SK-N-SH (cell line): ENCODE measurements at regions not wholly inside any gene's neighbourhood (a gene's known extent, or its start where the extent isn't known, plus 50 kb on each side); places are given as distances from the start of the nearest gene placed in this dataset.

Experiments used
- CTCF ChIA-PET: fragments of 300-600, 350-600 bp; formaldehyde crosslinking; extraction: SDS; loops from one replicate; lab custom pipeline; 2021; lab: Yijun Ruan, JAX
- POLR2A ChIA-PET: fragments of 350-600 bp; sonication (Branson Sonifier 250); formaldehyde crosslinking; extraction: SDS; loops from one replicate; lab custom pipeline; 2020; ENCODE audit warnings: antibody characterized with exemption, inconsistent platforms; lab: Yijun Ruan, JAX
- DNase-seq: peaks from one replicate; pipeline ENCODE4 v3.0.0; 2012
- H2AFZ ChIP-seq: fragments of 200-600 bp; sonication (generic); 2 replicates; pipeline ENCODE4 v1.8.1; 2016; ENCODE audit warnings: antibody characterized with exemption, mild to moderate bottlenecking, low read depth
- H3F3A ChIP-seq: fragments of 200-600 bp; sonication (generic); replicated peaks from 2 replicates; pipeline ENCODE3; 2016; ENCODE audit warnings: antibody characterized with exemption, mild to moderate bottlenecking; ENCODE audit not compliant: insufficient read depth
- H3K27ac ChIP-seq, 2 experiments: fragments of 200-500 bp in 1 of 2; fragments of 200-600 bp in 1 of 2; sonication (Bioruptor generic) in 1 of 2; sonication (generic), shearing (Covaris generic) in 1 of 2; 2 replicates each; pipeline versions ENCODE4 v1.5.1 to v1.6.1; 2014 to 2016; ENCODE audit warnings: low read depth in 2 of 2, inconsistent platforms in 1 of 2, low read length in 1 of 2, mild to moderate bottlenecking in 1 of 2, mixed read lengths in 1 of 2
- H3K27me3 ChIP-seq: fragments of 200-600 bp; sonication (generic), shearing (Covaris generic); 2 replicates; pipeline ENCODE4 v1.6.1; 2016; ENCODE audit warnings: mixed run types; ENCODE audit not compliant: insufficient read depth
- H3K36me3 ChIP-seq, 2 experiments: fragments of 200-500 bp in 1 of 2; fragments of 200-600 bp in 1 of 2; sonication (Bioruptor generic) in 1 of 2; sonication (generic) in 1 of 2; replicated peaks in 1 of 2; 2 replicates each; pipeline versions ENCODE3 to v1.5.1; 2014 to 2016; ENCODE audit warnings: low read length in 1 of 2, mild to moderate bottlenecking in 1 of 2; ENCODE audit not compliant: insufficient read depth in 2 of 2, control insufficient read depth in 1 of 2
- H3K4me1 ChIP-seq, 2 experiments: fragments of 200-500 bp in 1 of 2; fragments of 200-600 bp in 1 of 2; sonication (Bioruptor generic) in 1 of 2; sonication (generic), shearing (Covaris generic) in 1 of 2; 2 replicates each; pipeline versions ENCODE4 v1.5.1 to v1.6.1; 2014 to 2016; ENCODE audit warnings: low read depth in 1 of 2, low read length in 1 of 2, mixed run types in 1 of 2; ENCODE audit not compliant: insufficient read depth in 2 of 2, control insufficient read depth in 1 of 2
- H3K4me2 ChIP-seq: fragments of 200-600 bp; sonication (generic), shearing (Covaris generic); 2 replicates; pipeline ENCODE4 v1.6.1; 2017; ENCODE audit warnings: mixed run types
- H3K4me3 ChIP-seq, 2 experiments: fragments of 200-500 bp in 1 of 2; fragments of 200-600 bp in 1 of 2; sonication (Bioruptor generic) in 1 of 2; sonication (generic), shearing (Covaris generic) in 1 of 2; 2 replicates each; pipeline versions ENCODE4 v1.5.1 to v1.8.1; 2014 to 2016; ENCODE audit warnings: low read depth in 2 of 2, inconsistent platforms in 1 of 2, low read length in 1 of 2, mild to moderate bottlenecking in 1 of 2, mixed read lengths in 1 of 2, moderate library complexity in 1 of 2
- H3K79me2 ChIP-seq: fragments of 200-600 bp; sonication (generic); 2 replicates; pipeline ENCODE4 v1.8.1; 2017; ENCODE audit warnings: mild to moderate bottlenecking; ENCODE audit not compliant: insufficient read depth
- H3K9ac ChIP-seq: fragments of 200-600 bp; sonication (generic); 2 replicates; pipeline ENCODE4 v1.6.1; 2017; ENCODE audit warnings: mixed run types
- H3K9me2 ChIP-seq: fragments of 200-600 bp; sonication (generic); 2 replicates; pipeline ENCODE4 v1.6.1; 2017; ENCODE audit warnings: mixed run types
- H3K9me3 ChIP-seq: fragments of 200-600 bp; sonication (generic); 2 replicates; pipeline ENCODE4 v1.6.1; 2017; ENCODE audit warnings: mixed run types, mild to moderate bottlenecking, moderate library complexity
- H4K20me1 ChIP-seq: fragments of 200-600 bp; sonication (generic); 2 replicates; pipeline ENCODE4 v1.6.1; 2017; ENCODE audit warnings: mild to moderate bottlenecking, mixed run types; ENCODE audit not compliant: insufficient read depth
- ELF1 ChIP-seq: IDR thresholded peaks from 2 replicates; pipeline ENCODE4 v1.4.0; 2012
- GABPA ChIP-seq: IDR thresholded peaks from 2 replicates; pipeline ENCODE4 v1.4.0; 2012; ENCODE audit warnings: low read depth, mild to moderate bottlenecking
- GATA2 ChIP-seq: sonication (generic); formaldehyde crosslinking; IDR thresholded peaks from 2 replicates; pipeline ENCODE4 v1.5.0; 2020; ENCODE audit warnings: mild to moderate bottlenecking, missing genetic modification reagents
- RCOR1 ChIP-seq: fragments of 150-350 bp; IDR thresholded peaks from 2 replicates; pipeline ENCODE4 v1.6.1; 2017; ENCODE audit warnings: antibody characterized with exemption, low read length
- RFX5 ChIP-seq: IDR thresholded peaks from 2 replicates; pipeline ENCODE4 v1.6.1; 2012; ENCODE audit warnings: mild to moderate bottlenecking, improper control_type of control experiment, low read length
- RXRA ChIP-seq: IDR thresholded peaks from 2 replicates; pipeline ENCODE4 v1.4.0; 2012; ENCODE audit warnings: low read depth, mild to moderate bottlenecking, borderline replicate concordance
- SIN3A ChIP-seq: IDR thresholded peaks from 2 replicates; pipeline ENCODE4 v1.6.1; 2012; ENCODE audit warnings: low read depth, mild to moderate bottlenecking, low read length, moderate library complexity, borderline replicate concordance
- TAF1 ChIP-seq: IDR thresholded peaks from 2 replicates; pipeline ENCODE4 v1.6.1; 2012; ENCODE audit warnings: low read depth, mild to moderate bottlenecking, low read length, moderate library complexity, borderline replicate concordance
- YY1 ChIP-seq: IDR thresholded peaks from 2 replicates; pipeline ENCODE4 v1.4.0; 2012; ENCODE audit warnings: low read depth, mild to moderate bottlenecking
- WGBS: methylation state at CpG from one replicate; pipeline ENCODE4 v1.1.6; 2017; ENCODE audit warnings: low lambda C conversion rate; 5-methylcytosine and 5-hydroxymethylcytosine counted together
- TF ChIP-seq, protein P1 (sequence below): IDR thresholded peaks from 2 replicates; pipeline ENCODE4 v1.6.1; 2012; ENCODE audit warnings: mild to moderate bottlenecking, low read depth, low read length, moderate library complexity
- TF ChIP-seq, protein P2 (sequence below): IDR thresholded peaks from 2 replicates; pipeline ENCODE4 v1.4.0; 2012; ENCODE audit warnings: low read depth
- TF ChIP-seq, protein P3 (sequence below): IDR thresholded peaks from 2 replicates; pipeline ENCODE4 v1.4.0; 2012; ENCODE audit warnings: low read depth, borderline replicate concordance
- TF ChIP-seq, protein P4 (sequence below): IDR thresholded peaks from 2 replicates; pipeline ENCODE4; 2012

DNA sequence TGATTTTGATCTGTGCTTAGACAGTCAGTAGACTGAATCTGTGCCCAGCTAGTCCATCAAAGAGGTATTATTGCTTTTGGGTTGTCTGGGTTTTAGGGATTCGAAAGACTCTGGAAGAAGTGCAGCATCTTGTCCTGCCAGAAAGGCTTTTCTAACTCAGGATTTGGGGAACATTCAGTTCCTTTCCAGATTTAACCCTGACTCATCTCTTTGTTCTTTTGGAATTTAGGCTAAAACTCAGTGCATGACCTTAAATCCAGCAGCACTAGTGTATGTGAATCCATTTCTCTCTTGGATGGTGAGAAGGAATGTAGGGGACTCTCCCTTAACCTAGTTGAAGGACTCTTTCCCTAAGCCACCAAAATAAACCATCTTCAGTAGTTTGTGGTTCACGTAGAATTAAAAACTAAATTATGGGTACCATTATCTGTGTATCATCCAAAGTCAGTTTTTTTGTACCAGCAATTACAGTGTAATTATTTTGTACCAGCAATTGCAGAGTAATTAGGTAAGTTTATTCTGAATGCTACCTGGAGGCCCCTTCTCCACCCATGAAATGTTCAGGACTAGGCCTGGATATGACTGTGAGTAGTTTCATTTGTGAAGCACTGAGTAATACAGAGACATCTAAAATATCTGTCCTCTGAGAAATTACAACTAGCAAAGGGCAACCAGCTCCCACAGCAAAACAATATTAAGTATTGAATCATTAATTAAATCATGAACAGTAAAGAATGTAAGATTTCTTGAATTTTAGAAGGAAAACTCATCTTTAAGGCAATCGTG is 384.0 kb downstream of the TMA16 start:
- Histone ChIP-seq H3K4me1 (no peaks in the 10 kb centered on the region), H4K20me1 (no peaks in the 10 kb centered on the region), H3K36me3 (no peaks in the 10 kb centered on the region), H2AFZ (no peak overlapping the region), H3K27me3 (no peaks in the 10 kb centered on the region), H3K9ac (no peak overlapping the region), H3K4me3 (no peak overlapping the region), H3K79me2 (no peaks in the 10 kb centered on the region), H3K9me3 (no peaks in the 10 kb centered on the region), H3K27ac (no peak overlapping the region), H3K4me2 (no peak overlapping the region), H3K9me2 (no peaks in the 10 kb centered on the region), H3F3A (no peaks in the 10 kb centered on the region)
- POLR2A ChIA-PET = no interaction called here
- DNase-seq = no peak
- CTCF ChIA-PET = no interaction called here
- TF ChIP-seq, protein P1, sequence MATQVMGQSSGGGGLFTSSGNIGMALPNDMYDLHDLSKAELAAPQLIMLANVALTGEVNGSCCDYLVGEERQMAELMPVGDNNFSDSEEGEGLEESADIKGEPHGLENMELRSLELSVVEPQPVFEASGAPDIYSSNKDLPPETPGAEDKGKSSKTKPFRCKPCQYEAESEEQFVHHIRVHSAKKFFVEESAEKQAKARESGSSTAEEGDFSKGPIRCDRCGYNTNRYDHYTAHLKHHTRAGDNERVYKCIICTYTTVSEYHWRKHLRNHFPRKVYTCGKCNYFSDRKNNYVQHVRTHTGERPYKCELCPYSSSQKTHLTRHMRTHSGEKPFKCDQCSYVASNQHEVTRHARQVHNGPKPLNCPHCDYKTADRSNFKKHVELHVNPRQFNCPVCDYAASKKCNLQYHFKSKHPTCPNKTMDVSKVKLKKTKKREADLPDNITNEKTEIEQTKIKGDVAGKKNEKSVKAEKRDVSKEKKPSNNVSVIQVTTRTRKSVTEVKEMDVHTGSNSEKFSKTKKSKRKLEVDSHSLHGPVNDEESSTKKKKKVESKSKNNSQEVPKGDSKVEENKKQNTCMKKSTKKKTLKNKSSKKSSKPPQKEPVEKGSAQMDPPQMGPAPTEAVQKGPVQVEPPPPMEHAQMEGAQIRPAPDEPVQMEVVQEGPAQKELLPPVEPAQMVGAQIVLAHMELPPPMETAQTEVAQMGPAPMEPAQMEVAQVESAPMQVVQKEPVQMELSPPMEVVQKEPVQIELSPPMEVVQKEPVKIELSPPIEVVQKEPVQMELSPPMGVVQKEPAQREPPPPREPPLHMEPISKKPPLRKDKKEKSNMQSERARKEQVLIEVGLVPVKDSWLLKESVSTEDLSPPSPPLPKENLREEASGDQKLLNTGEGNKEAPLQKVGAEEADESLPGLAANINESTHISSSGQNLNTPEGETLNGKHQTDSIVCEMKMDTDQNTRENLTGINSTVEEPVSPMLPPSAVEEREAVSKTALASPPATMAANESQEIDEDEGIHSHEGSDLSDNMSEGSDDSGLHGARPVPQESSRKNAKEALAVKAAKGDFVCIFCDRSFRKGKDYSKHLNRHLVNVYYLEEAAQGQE = no peak
- TF ChIP-seq SIN3A (no peak), RXRA (no peak), GATA2 (CRISPR knock-in tag) (no peak), RCOR1 (no peak), GABPA (no peak), RFX5 (no peak), YY1 (no peak)
- TF ChIP-seq, protein P2, sequence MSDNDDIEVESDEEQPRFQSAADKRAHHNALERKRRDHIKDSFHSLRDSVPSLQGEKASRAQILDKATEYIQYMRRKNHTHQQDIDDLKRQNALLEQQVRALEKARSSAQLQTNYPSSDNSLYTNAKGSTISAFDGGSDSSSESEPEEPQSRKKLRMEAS = no peak
- 8% methylated on average over 3 of the region's 3 CpGs for WGBS

GRCh38 chr4:163892417-163892816 is 397.9 kb downstream of the TMA16 start:
- H4K20me1 ChIP-seq = no peaks in the 10 kb centered on the region
- H3K27me3 ChIP-seq = no peaks in the 10 kb centered on the region
- no peaks in the 10 kb centered on the region for H3K9me2 ChIP-seq
- no peaks in the 10 kb centered on the region for H3K9me3 ChIP-seq
- DNase-seq = no peak
- no peak overlapping the region for H2AFZ ChIP-seq
- no peak overlapping the region for H3K4me2 ChIP-seq
- H3K27ac ChIP-seq = no peak overlapping the region
- POLR2A ChIA-PET = no interaction called here
- no peaks in the 10 kb centered on the region for H3F3A ChIP-seq
- no peaks in the 10 kb centered on the region for H3K79me2 ChIP-seq
- no peaks in the 10 kb centered on the region for H3K4me1 ChIP-seq
- H3K36me3 ChIP-seq = no peaks in the 10 kb centered on the region
- CTCF ChIA-PET = no interaction called here
- TF ChIP-seq SIN3A = no peak
- no peak for TF ChIP-seq ELF1
- no peak for TF ChIP-seq RFX5
- TF ChIP-seq, protein P2 = no peak
- TF ChIP-seq, protein P3, sequence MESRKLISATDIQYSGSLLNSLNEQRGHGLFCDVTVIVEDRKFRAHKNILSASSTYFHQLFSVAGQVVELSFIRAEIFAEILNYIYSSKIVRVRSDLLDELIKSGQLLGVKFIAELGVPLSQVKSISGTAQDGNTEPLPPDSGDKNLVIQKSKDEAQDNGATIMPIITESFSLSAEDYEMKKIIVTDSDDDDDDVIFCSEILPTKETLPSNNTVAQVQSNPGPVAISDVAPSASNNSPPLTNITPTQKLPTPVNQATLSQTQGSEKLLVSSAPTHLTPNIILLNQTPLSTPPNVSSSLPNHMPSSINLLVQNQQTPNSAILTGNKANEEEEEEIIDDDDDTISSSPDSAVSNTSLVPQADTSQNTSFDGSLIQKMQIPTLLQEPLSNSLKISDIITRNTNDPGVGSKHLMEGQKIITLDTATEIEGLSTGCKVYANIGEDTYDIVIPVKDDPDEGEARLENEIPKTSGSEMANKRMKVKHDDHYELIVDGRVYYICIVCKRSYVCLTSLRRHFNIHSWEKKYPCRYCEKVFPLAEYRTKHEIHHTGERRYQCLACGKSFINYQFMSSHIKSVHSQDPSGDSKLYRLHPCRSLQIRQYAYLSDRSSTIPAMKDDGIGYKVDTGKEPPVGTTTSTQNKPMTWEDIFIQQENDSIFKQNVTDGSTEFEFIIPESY = no peak
- TF ChIP-seq, protein P4, sequence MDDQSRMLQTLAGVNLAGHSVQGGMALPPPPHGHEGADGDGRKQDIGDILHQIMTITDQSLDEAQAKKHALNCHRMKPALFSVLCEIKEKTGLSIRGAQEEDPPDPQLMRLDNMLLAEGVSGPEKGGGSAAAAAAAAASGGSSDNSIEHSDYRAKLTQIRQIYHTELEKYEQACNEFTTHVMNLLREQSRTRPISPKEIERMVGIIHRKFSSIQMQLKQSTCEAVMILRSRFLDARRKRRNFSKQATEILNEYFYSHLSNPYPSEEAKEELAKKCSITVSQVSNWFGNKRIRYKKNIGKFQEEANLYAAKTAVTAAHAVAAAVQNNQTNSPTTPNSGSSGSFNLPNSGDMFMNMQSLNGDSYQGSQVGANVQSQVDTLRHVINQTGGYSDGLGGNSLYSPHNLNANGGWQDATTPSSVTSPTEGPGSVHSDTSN = no peak
- TF ChIP-seq TAF1 = no peak
- H3K4me3 ChIP-seq = no peak overlapping the region
- H3K9ac ChIP-seq = no peak overlapping the region
